Progenitor cell of endocrine pancreas (in vitro differentiated cells): ENCODE measurements at regions not wholly inside any gene's neighbourhood (a gene's known extent, or its start where the extent isn't known, plus 50 kb on each side); places are given as distances from the start of the nearest gene placed in this dataset.

Experiments
- DNase-seq: peaks from one replicate; pipeline ENCODE4 v3.0.0; 2021; ENCODE audit warnings: low spot score; ENCODE audit not compliant: unreplicated experiment
- H3K27ac Mint-ChIP-seq: 2 replicates; pipeline ENCODE4 v1.8.0; 2021; ENCODE audit warnings: mild to moderate bottlenecking, moderate library complexity, mixed read lengths
- H3K27me3 Mint-ChIP-seq: 2 replicates; pipeline ENCODE4 v1.8.0; 2021; ENCODE audit warnings: mixed read lengths
- H3K36me3 Mint-ChIP-seq: 2 replicates; pipeline ENCODE4 v1.8.0; 2022; ENCODE audit warnings: mixed read lengths; ENCODE audit not compliant: insufficient read depth
- H3K4me1 Mint-ChIP-seq: 2 replicates; pipeline ENCODE4 v1.8.0; 2021; ENCODE audit warnings: low read depth, mixed read lengths
- H3K4me3 Mint-ChIP-seq: 2 replicates; pipeline ENCODE4 v1.8.0; 2021; ENCODE audit warnings: low read depth, mild to moderate bottlenecking, moderate library complexity, mixed read lengths
- H3K9me3 Mint-ChIP-seq: 2 replicates; pipeline ENCODE4 v1.8.0; 2021; ENCODE audit warnings: low read depth, mixed read lengths
- CTCF ChIP-seq: fragments of 200-600 bp; sonication (generic); IDR thresholded peaks from one replicate; pipeline ENCODE4 v1.5.0; 2021; ENCODE audit warnings: antibody characterized with exemption, mild to moderate bottlenecking; ENCODE audit not compliant: unreplicated experiment

- peaks cover 11% of the 10 kb centered on the region for H3K27me3 Mint-ChIP-seq
- no peak overlapping the region for H3K4me3 Mint-ChIP-seq
- H3K27ac Mint-ChIP-seq = no peak overlapping the region
- no peaks in the 10 kb centered on the region for H3K9me3 Mint-ChIP-seq
- no peak for TF ChIP-seq CTCF
- no peaks in the 10 kb centered on the region for H3K4me1 Mint-ChIP-seq
- no peak for DNase-seq
- H3K36me3 Mint-ChIP-seq = no peaks in the 10 kb centered on the region
Measured at GRCh38 chr11:122265981-122266380, 150.0 kb upstream of the BLID start.

GRCh38 chr11:122264121-122264520 is 148.1 kb upstream of the BLID start:
- DNase-seq = no peak
- H3K36me3 Mint-ChIP-seq = no peaks in the 10 kb centered on the region
- no peak overlapping the region for H3K27ac Mint-ChIP-seq
- no peaks in the 10 kb centered on the region for H3K9me3 Mint-ChIP-seq
- peaks cover 10% of the 10 kb centered on the region for H3K27me3 Mint-ChIP-seq
- TF ChIP-seq CTCF = no peak
- H3K4me1 Mint-ChIP-seq = no peaks in the 10 kb centered on the region
- no peak overlapping the region for H3K4me3 Mint-ChIP-seq

- H3K4me3 Mint-ChIP-seq = no peak overlapping the region
- H3K27me3 Mint-ChIP-seq = peaks cover 5% of the 10 kb centered on the region
- no peaks in the 10 kb centered on the region for H3K36me3 Mint-ChIP-seq
- no peak for TF ChIP-seq CTCF
- no peaks in the 10 kb centered on the region for H3K9me3 Mint-ChIP-seq
- no peak for DNase-seq
- no peak overlapping the region for H3K27ac Mint-ChIP-seq
- H3K4me1 Mint-ChIP-seq = no peaks in the 10 kb centered on the region
Measured at GRCh38 chr11:122261546-122261945, 145.5 kb upstream of the BLID start.

GRCh38 chr11:122259195-122259821 is 143.3 kb upstream of the BLID start:
- H3K4me1 Mint-ChIP-seq = no peaks in the 10 kb centered on the region
- no peak for TF ChIP-seq CTCF

GRCh38 chr11:122258446-122259194 is 142.6 kb upstream of the BLID start:
- Mint-ChIP-seq H3K4me1 (no peaks in the 10 kb centered on the region), H3K27ac (no peak overlapping the region), H3K9me3 (peaks cover 11% of the 10 kb centered on the region), H3K4me3 (no peak overlapping the region), H3K36me3 (no peaks in the 10 kb centered on the region), H3K27me3 (peaks cover 5% of the 10 kb centered on the region)
- TF ChIP-seq CTCF = no peak
- no peak for DNase-seq

More at GRCh38 chr11:122259195-122259821, 143.3 kb upstream of the BLID start:
- peaks cover 11% of the 10 kb centered on the region for H3K9me3 Mint-ChIP-seq
- no peak overlapping the region for H3K4me3 Mint-ChIP-seq
- no peaks in the 10 kb centered on the region for H3K36me3 Mint-ChIP-seq
- peaks cover 5% of the 10 kb centered on the region for H3K27me3 Mint-ChIP-seq
- DNase-seq = no peak
- H3K27ac Mint-ChIP-seq = no peak overlapping the region
